ENCODE measurements at regions not wholly inside any gene's neighbourhood (a gene's known extent, or its start where the extent isn't known, plus 50 kb on each side); places are given as distances from the start of the nearest gene placed in this dataset.

DNA sequence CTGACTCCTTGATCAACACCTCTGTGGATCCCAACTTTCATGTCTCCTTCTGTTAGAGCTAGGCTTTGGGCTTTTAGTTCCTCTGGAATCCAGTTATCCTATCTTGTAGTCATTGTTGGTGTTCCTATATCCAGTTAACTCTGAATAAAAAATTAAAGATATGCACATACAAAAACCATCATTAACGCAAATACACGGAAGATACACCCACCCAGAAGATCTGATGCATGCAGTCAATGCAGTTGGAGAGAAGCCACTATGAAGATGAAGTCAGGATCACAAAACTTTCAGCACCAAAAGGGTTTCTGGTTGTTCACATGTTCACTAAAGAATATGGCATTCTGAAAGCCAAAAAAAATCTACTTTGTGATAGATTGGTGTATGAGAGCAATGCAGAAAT is 123.6 kb upstream of the LHX8 start:
- Histone ChIP-seq H3K79me2 (ENCODE audit: control insufficient read depth, insufficient read depth, low read length) (no peaks in the 10 kb centered on the region), H3K27ac (ENCODE audit: control insufficient read depth, insufficient read depth) (no peak overlapping the region), H4K20me1 (ENCODE audit: control insufficient read depth, insufficient read depth) (no peaks in the 10 kb centered on the region), H3K36me3 (ENCODE audit: control insufficient read depth in 2 of 2, insufficient read depth in 2 of 2, low read length in 1 of 2) (no peaks in the 10 kb centered on the region), H3K4me1 (ENCODE audit: control insufficient read depth, insufficient read depth, low read length) (no peaks in the 10 kb centered on the region), H3K4me3 (no peak overlapping the region), H3K4me2 (ENCODE audit: control insufficient read depth, insufficient read depth) (no peak overlapping the region), H3K9ac (ENCODE audit: control insufficient read depth, insufficient read depth, low read length) (no peak overlapping the region), H3K27me3 (replicated peaks in 1 of 2; ENCODE audit: control insufficient read depth in 2 of 2, insufficient read depth in 2 of 2, low read length in 1 of 2) (no peaks in the 10 kb centered on the region), H3K9me3 (replicated peaks; ENCODE audit: control insufficient read depth, insufficient read depth, low read length) (no peaks in the 10 kb centered on the region), H2AFZ (ENCODE audit: control insufficient read depth, low read depth, low read length) (no peak overlapping the region)
- POLR2A ChIA-PET, result no interaction called here
- WGBS (ENCODE audit: insufficient coverage, insufficient replicate concordance, low lambda C conversion rate, missing lambda C conversion rate), result 7% methylated on average over 2 of the region's 2 CpGs
- BruUV-seq (replicated peaks), result no TSS peak
- no peak for FAIRE-seq
- ATAC-seq, result no peak
- DNase-seq (ENCODE audit: low read depth, low spot score), result no peak
- intact Hi-C loops (cut with micrococcal nuclease; ENCODE audit: unreplicated experiment) (no loop called here), in situ Hi-C loops (cut with MboI) (no loop called here)
- TF ChIP-seq PAX8 (IDR thresholded peaks at IDR 0.05) (no peak), MTA2 (IDR thresholded peaks at IDR 0.05; ENCODE audit: low read depth) (no peak), ZNF24 (IDR thresholded peaks at IDR 0.05) (no peak), HCFC1 (IDR thresholded peaks at IDR 0.05; ENCODE audit: low read length) (no peak), TBL1XR1 (IDR thresholded peaks at IDR 0.05; ENCODE audit: low read depth, low read length) (no peak), HDAC2 (IDR thresholded peaks at IDR 0.05) (no peak), JUNB (IDR thresholded peaks at IDR 0.05) (no peak), HDAC6 (IDR thresholded peaks at IDR 0.05; ENCODE audit: unreplicated experiment) (no peak), CREM (IDR thresholded peaks at IDR 0.05; ENCODE audit: low read depth) (no peak), NR2C2 (IDR thresholded peaks at IDR 0.05; ENCODE audit: borderline replicate concordance, control insufficient read depth, insufficient read length, low read depth) (no peak), SMARCA5 (IDR thresholded peaks at IDR 0.05) (no peak), DPF2 (IDR thresholded peaks at IDR 0.05) (no peak)
- TF ChIP-seq, protein P1, sequence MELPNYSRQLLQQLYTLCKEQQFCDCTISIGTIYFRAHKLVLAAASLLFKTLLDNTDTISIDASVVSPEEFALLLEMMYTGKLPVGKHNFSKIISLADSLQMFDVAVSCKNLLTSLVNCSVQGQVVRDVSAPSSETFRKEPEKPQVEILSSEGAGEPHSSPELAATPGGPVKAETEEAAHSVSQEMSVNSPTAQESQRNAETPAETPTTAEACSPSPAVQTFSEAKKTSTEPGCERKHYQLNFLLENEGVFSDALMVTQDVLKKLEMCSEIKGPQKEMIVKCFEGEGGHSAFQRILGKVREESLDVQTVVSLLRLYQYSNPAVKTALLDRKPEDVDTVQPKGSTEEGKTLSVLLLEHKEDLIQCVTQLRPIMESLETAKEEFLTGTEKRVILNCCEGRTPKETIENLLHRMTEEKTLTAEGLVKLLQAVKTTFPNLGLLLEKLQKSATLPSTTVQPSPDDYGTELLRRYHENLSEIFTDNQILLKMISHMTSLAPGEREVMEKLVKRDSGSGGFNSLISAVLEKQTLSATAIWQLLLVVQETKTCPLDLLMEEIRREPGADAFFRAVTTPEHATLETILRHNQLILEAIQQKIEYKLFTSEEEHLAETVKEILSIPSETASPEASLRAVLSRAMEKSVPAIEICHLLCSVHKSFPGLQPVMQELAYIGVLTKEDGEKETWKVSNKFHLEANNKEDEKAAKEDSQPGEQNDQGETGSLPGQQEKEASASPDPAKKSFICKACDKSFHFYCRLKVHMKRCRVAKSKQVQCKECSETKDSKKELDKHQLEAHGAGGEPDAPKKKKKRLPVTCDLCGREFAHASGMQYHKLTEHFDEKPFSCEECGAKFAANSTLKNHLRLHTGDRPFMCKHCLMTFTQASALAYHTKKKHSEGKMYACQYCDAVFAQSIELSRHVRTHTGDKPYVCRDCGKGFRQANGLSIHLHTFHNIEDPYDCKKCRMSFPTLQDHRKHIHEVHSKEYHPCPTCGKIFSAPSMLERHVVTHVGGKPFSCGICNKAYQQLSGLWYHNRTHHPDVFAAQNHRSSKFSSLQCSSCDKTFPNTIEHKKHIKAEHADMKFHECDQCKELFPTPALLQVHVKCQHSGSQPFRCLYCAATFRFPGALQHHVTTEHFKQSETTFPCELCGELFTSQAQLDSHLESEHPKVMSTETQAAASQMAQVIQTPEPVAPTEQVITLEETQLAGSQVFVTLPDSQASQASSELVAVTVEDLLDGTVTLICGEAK (IDR thresholded peaks at IDR 0.05; ENCODE audit: borderline replicate concordance), result no peak
- SMC1A ChIA-PET (ENCODE audit: uncharacterized antibody, unreplicated experiment), result no interaction called here
- RAD21 ChIA-PET (ENCODE audit: unreplicated experiment), result no interaction called here
- CTCF ChIA-PET, result no interaction called here

Measured in GM12878 (cell line).